Activated naive CD8-positive, alpha-beta T cell treated with anti-CD3 and anti-CD28 coated beads, Interleukin-2, amount 50 U/mL, for 24 hours (primary cell): ENCODE measurements at regions not wholly inside any gene's neighbourhood (a gene's known extent, or its start where the extent isn't known, plus 50 kb on each side); places are given as distances from the start of the nearest gene placed in this dataset.
A peak's percentile ranks its signal among the peaks of the same experiment; 100 is the strongest.
"Not testable (repeated sequence)": the region's sequence is repeated elsewhere in the genome, so short reads cannot be mapped to it uniquely, and the experiment has no call there.

Source experiments
- ATAC-seq: fragments of 150-1000 bp; cut with Tn5 transposase; one replicate; pipeline ENCODE4 v1.10.0; 2021
- DNase-seq: peaks from one replicate; pipeline ENCODE4 v3.0.0; 2021
- H3K27ac Mint-ChIP-seq: one replicate; pipeline ENCODE4 v1.8.0; 2021; ENCODE audit warnings: mild to moderate bottlenecking, mixed read lengths
- H3K27me3 Mint-ChIP-seq: one replicate; pipeline ENCODE4 v1.8.0; 2021; ENCODE audit warnings: mixed read lengths
- H3K36me3 Mint-ChIP-seq: one replicate; pipeline ENCODE4 v1.8.0; 2021; ENCODE audit warnings: low read depth, mixed read lengths
- H3K4me1 Mint-ChIP-seq: one replicate; pipeline ENCODE4 v1.8.0; 2021; ENCODE audit warnings: mixed read lengths
- H3K4me3 Mint-ChIP-seq: one replicate; pipeline ENCODE4 v1.8.0; 2021; ENCODE audit warnings: mild to moderate bottlenecking, moderate library complexity, mixed read lengths
- H3K9me3 Mint-ChIP-seq: one replicate; pipeline ENCODE4 v1.8.0; 2021; ENCODE audit warnings: mixed read lengths

GRCh38 chr15:22616976-22617375 is 158.3 kb downstream of the GOLGA6L22 start:
- not testable (repeated sequence) for H3K9me3 Mint-ChIP-seq, DNase-seq, H3K4me1 Mint-ChIP-seq, H3K4me3 Mint-ChIP-seq, ATAC-seq, H3K36me3 Mint-ChIP-seq, H3K27me3 Mint-ChIP-seq, H3K27ac Mint-ChIP-seq

GRCh38 chr15:22631789-22632188 is 154.7 kb upstream of the NIPA1 start:
- not testable (repeated sequence) for H3K36me3 Mint-ChIP-seq, H3K9me3 Mint-ChIP-seq, H3K27me3 Mint-ChIP-seq, H3K4me1 Mint-ChIP-seq, H3K27ac Mint-ChIP-seq, DNase-seq, H3K4me3 Mint-ChIP-seq, ATAC-seq

- not testable (repeated sequence) for H3K36me3 Mint-ChIP-seq, H3K4me3 Mint-ChIP-seq, H3K9me3 Mint-ChIP-seq, ATAC-seq, H3K27me3 Mint-ChIP-seq, DNase-seq, H3K4me1 Mint-ChIP-seq, H3K27ac Mint-ChIP-seq
Observed at GRCh38 chr15:22639983-22640382, 146.5 kb upstream of the NIPA1 start.

GRCh38 chr15:22649458-22649857 is 137.0 kb upstream of the NIPA1 start:
- H3K9me3 Mint-ChIP-seq, DNase-seq, H3K4me3 Mint-ChIP-seq, H3K27me3 Mint-ChIP-seq, H3K27ac Mint-ChIP-seq, ATAC-seq, H3K36me3 Mint-ChIP-seq, H3K4me1 Mint-ChIP-seq: not testable (repeated sequence)

- DNase-seq, H3K27me3 Mint-ChIP-seq, H3K27ac Mint-ChIP-seq, H3K4me3 Mint-ChIP-seq, ATAC-seq, H3K9me3 Mint-ChIP-seq, H3K36me3 Mint-ChIP-seq, H3K4me1 Mint-ChIP-seq: not testable (repeated sequence)
Observed at GRCh38 chr15:22651179-22651578, 135.3 kb upstream of the NIPA1 start.

- not testable (repeated sequence) for H3K36me3 Mint-ChIP-seq, H3K27ac Mint-ChIP-seq, H3K9me3 Mint-ChIP-seq, H3K27me3 Mint-ChIP-seq
- Mint-ChIP-seq H3K4me3 (peak overlapping the region; percentile 86), H3K4me1 (peaks cover 17% of the 10 kb centered on the region)
- DNase-seq = peak; percentile 42
- peak; percentile 83 for ATAC-seq
Observed at GRCh38 chr15:22664294-22665058, 122.0 kb upstream of the NIPA1 start.

GRCh38 chr15:22665059-22665702 is 121.3 kb upstream of the NIPA1 start:
- H3K9me3 Mint-ChIP-seq, DNase-seq, H3K36me3 Mint-ChIP-seq, H3K27me3 Mint-ChIP-seq: not testable (repeated sequence)
- peaks cover 17% of the 10 kb centered on the region for H3K4me1 Mint-ChIP-seq
- peak; percentile 25 for ATAC-seq
- peak overlapping the region; percentile 88 for H3K27ac Mint-ChIP-seq
- peak overlapping the region; percentile 86 for H3K4me3 Mint-ChIP-seq

GRCh38 chr15:22665711-22666110 is 120.7 kb upstream of the NIPA1 start:
- not testable (repeated sequence) for DNase-seq

GRCh38 chr15:22684786-22685185 is 101.7 kb upstream of the NIPA1 start:
- DNase-seq, H3K4me1 Mint-ChIP-seq, H3K27ac Mint-ChIP-seq, H3K4me3 Mint-ChIP-seq, H3K27me3 Mint-ChIP-seq, H3K9me3 Mint-ChIP-seq: not testable (repeated sequence)
- ATAC-seq = peak; percentile 89
- H3K36me3 Mint-ChIP-seq = peaks cover 10% of the 10 kb centered on the region

More at GRCh38 chr15:22665711-22666110, 120.7 kb upstream of the NIPA1 start:
- H3K27ac Mint-ChIP-seq = peak overlapping the region; percentile 88
- not testable (repeated sequence) for H3K27me3 Mint-ChIP-seq, H3K36me3 Mint-ChIP-seq, H3K9me3 Mint-ChIP-seq
- peaks cover 17% of the 10 kb centered on the region for H3K4me1 Mint-ChIP-seq
- peak; percentile 34 for ATAC-seq
- peak overlapping the region; percentile 86 for H3K4me3 Mint-ChIP-seq

GRCh38 chr15:22699881-22700280 is 86.6 kb upstream of the NIPA1 start:
- not testable (repeated sequence) for ATAC-seq, H3K27me3 Mint-ChIP-seq, H3K4me3 Mint-ChIP-seq, H3K9me3 Mint-ChIP-seq, DNase-seq, H3K4me1 Mint-ChIP-seq, H3K27ac Mint-ChIP-seq, H3K36me3 Mint-ChIP-seq

- H3K27ac Mint-ChIP-seq, H3K4me1 Mint-ChIP-seq, H3K36me3 Mint-ChIP-seq, DNase-seq, H3K4me3 Mint-ChIP-seq, H3K9me3 Mint-ChIP-seq, ATAC-seq: not testable (repeated sequence)
- peaks cover 23% of the 10 kb centered on the region for H3K27me3 Mint-ChIP-seq
Observed at GRCh38 chr15:22710831-22711341, 75.6 kb upstream of the NIPA1 start.

- H3K4me1 Mint-ChIP-seq, H3K27ac Mint-ChIP-seq, ATAC-seq, H3K9me3 Mint-ChIP-seq, H3K36me3 Mint-ChIP-seq, DNase-seq: not testable (repeated sequence)
- Mint-ChIP-seq H3K4me3 (peak overlapping the region; percentile 27), H3K27me3 (peaks cover 40% of the 10 kb centered on the region)
Observed at GRCh38 chr15:22713933-22714332, 72.5 kb upstream of the NIPA1 start.

GRCh38 chr15:22714358-22715132 is 71.9 kb upstream of the NIPA1 start:
- not testable (repeated sequence) for H3K9me3 Mint-ChIP-seq, H3K27ac Mint-ChIP-seq, H3K36me3 Mint-ChIP-seq, H3K4me1 Mint-ChIP-seq
- ATAC-seq = peak; percentile 65
- DNase-seq = peak; percentile 6
- peak overlapping the region; percentile 27 for H3K4me3 Mint-ChIP-seq
- H3K27me3 Mint-ChIP-seq = peaks cover 42% of the 10 kb centered on the region

- not testable (repeated sequence) for H3K9me3 Mint-ChIP-seq, H3K36me3 Mint-ChIP-seq, ATAC-seq, H3K4me1 Mint-ChIP-seq, H3K27ac Mint-ChIP-seq, H3K4me3 Mint-ChIP-seq, DNase-seq
- H3K27me3 Mint-ChIP-seq = peaks cover 42% of the 10 kb centered on the region
Observed at GRCh38 chr15:22715133-22715845, 71.2 kb upstream of the NIPA1 start.
